OCI-LY7 (cell line): ENCODE measurements at regions not wholly inside any gene's neighbourhood (a gene's known extent, or its start where the extent isn't known, plus 50 kb on each side); places are given as distances from the start of the nearest gene placed in this dataset.

ENCODE experiments used
- BruUV-seq: library from RNA; stranded (reverse); fragments of 400-500 nt; replicated peaks from 2 replicates; lab custom pipeline; 2021; lab: Mats Ljungman, UMichigan
- CTCF ChIA-PET: fragments of 300-600 bp; sonication (Branson Sonifier 250); formaldehyde crosslinking; loops from one replicate; lab custom pipeline; 2022; ENCODE audit warnings: antibody characterized with exemption; ENCODE audit not compliant: unreplicated experiment; lab: Charles Lee
- POLR2A ChIA-PET: fragments of 300-600 bp; sonication (Branson Sonifier 250); formaldehyde crosslinking; loops from one replicate; lab custom pipeline; 2022; ENCODE audit warnings: antibody characterized with exemption; lab: Charles Lee
- DNase-seq: peaks from one replicate; pipeline ENCODE4 v3.0.0-alpha.2; 2015; ENCODE audit warnings: low spot score
- H2AFZ ChIP-seq: fragments of 200-600 bp; sonication (generic), shearing (Covaris generic); 2 replicates; pipeline ENCODE4 v1.6.1; 2014; ENCODE audit warnings: mild to moderate bottlenecking, antibody characterized with exemption, low read length, moderate library complexity
- H3K27ac ChIP-seq: fragments of 200-600 bp; sonication (generic); 2 replicates; pipeline ENCODE4 v1.5.1; 2014; ENCODE audit warnings: mixed run types, low read depth, mild to moderate bottlenecking, moderate library complexity, low read length, inconsistent platforms; ENCODE audit not compliant: poor library complexity, severe bottlenecking
- H3K36me3 ChIP-seq: fragments of 200-600 bp; sonication (generic); 2 replicates; pipeline ENCODE4 v1.6.1; 2014; ENCODE audit warnings: mild to moderate bottlenecking, antibody characterized with exemption, low read length, moderate library complexity, mixed read lengths; ENCODE audit not compliant: insufficient read depth
- H3K4me1 ChIP-seq: fragments of 200-600 bp; sonication (generic); 2 replicates; pipeline ENCODE4 v1.5.1; 2014; ENCODE audit warnings: mild to moderate bottlenecking, low read length; ENCODE audit not compliant: insufficient read depth, poor library complexity, severe bottlenecking
- H3K4me2 ChIP-seq: fragments of 200-600 bp; sonication (generic); 2 replicates; pipeline ENCODE4 v1.6.1; 2014; ENCODE audit warnings: mild to moderate bottlenecking, low read length
- H3K4me3 ChIP-seq: fragments of 200-600 bp; sonication (generic); 2 replicates; pipeline ENCODE4 v1.5.1; 2014; ENCODE audit warnings: mild to moderate bottlenecking, low read depth, low read length; ENCODE audit not compliant: poor library complexity, severe bottlenecking
- H3K79me2 ChIP-seq: fragments of 200-600 bp; sonication (generic); 2 replicates; pipeline ENCODE4 v1.6.1; 2016; ENCODE audit warnings: low read depth, mild to moderate bottlenecking, low read length, moderate library complexity, mixed read lengths; ENCODE audit not compliant: insufficient read depth
- H3K9me2 ChIP-seq: fragments of 200-600 bp; sonication (generic); 2 replicates; pipeline ENCODE4 v1.6.1; 2016; ENCODE audit warnings: mild to moderate bottlenecking, low read length, mixed read lengths; ENCODE audit not compliant: insufficient read depth
- H3K9me3 ChIP-seq: fragments of 200-600 bp; sonication (generic); 2 replicates; pipeline ENCODE4 v1.6.1; 2014; ENCODE audit warnings: mild to moderate bottlenecking, mixed run types, low read length, mixed read lengths
- H4K20me1 ChIP-seq: fragments of 200-600 bp; sonication (generic); 2 replicates; pipeline ENCODE4 v1.6.1; 2014; ENCODE audit warnings: mild to moderate bottlenecking, antibody characterized with exemption, low read length, moderate library complexity, mixed read lengths; ENCODE audit not compliant: insufficient read depth
- CTCF ChIP-seq: fragments of 200-600 bp; sonication (generic); conservative IDR thresholded peaks from 2 replicates; pipeline ENCODE4 v1.5.1; 2014; ENCODE audit warnings: mild to moderate bottlenecking, antibody characterized with exemption, low read length, moderate library complexity, mixed read lengths
- EZH2phosphoT487 ChIP-seq: fragments of 200-600 bp; sonication (generic); IDR thresholded peaks from 2 replicates; pipeline ENCODE4 v1.6.1; 2018; ENCODE audit warnings: low read depth, borderline replicate concordance, mild to moderate bottlenecking, mixed run types, antibody characterized with exemption, low read length, moderate library complexity, mixed read lengths
- intact Hi-C: fragments of 100-400 bp; cut with micrococcal nuclease; formaldehyde crosslinking; loops from one replicate; pipeline ENCODE4 v1.10.0; 2022; ENCODE audit not compliant: unreplicated experiment

GRCh38 chrY:14411334-14411733 is 113.0 kb upstream of the NLGN4Y start:
- no peaks in the 10 kb centered on the region for H3K36me3 ChIP-seq
- POLR2A ChIA-PET = no interaction called here

GRCh38 chrY:14436546-14436945 is 87.8 kb upstream of the NLGN4Y start:
- no TSS peak for BruUV-seq
- POLR2A ChIA-PET = interaction anchor here (0.7 kb wide), 1 partner anchor 1074 kb away, joined by 4 read pairs; no protein-coding TSS in a partner anchor
- H3K4me1 ChIP-seq = no peaks in the 10 kb centered on the region
- CTCF ChIA-PET = no interaction called here
- no peaks in the 10 kb centered on the region for H4K20me1 ChIP-seq
- no peaks in the 10 kb centered on the region for H3K9me3 ChIP-seq
- no peak overlapping the region for H3K4me3 ChIP-seq
- TF ChIP-seq EZH2phosphoT487 (no peak), CTCF (no peak)
- H3K36me3 ChIP-seq = no peaks in the 10 kb centered on the region
- no peaks in the 10 kb centered on the region for H3K9me2 ChIP-seq
- no peak overlapping the region for H2AFZ ChIP-seq
- H3K27ac ChIP-seq = no peak overlapping the region
- H3K79me2 ChIP-seq = no peaks in the 10 kb centered on the region
- intact Hi-C loops = no loop called here
- no peak for DNase-seq
- no peak overlapping the region for H3K4me2 ChIP-seq

More at GRCh38 chrY:14411334-14411733, 113.0 kb upstream of the NLGN4Y start:
- H3K79me2 ChIP-seq = no peaks in the 10 kb centered on the region
- no peak overlapping the region for H3K27ac ChIP-seq
- BruUV-seq = no TSS peak
- H3K9me3 ChIP-seq = no peaks in the 10 kb centered on the region
- TF ChIP-seq CTCF = no peak
- no peak for TF ChIP-seq EZH2phosphoT487
- intact Hi-C loops = no loop called here
- no peaks in the 10 kb centered on the region for H3K4me1 ChIP-seq
- H3K4me3 ChIP-seq = no peak overlapping the region
- CTCF ChIA-PET = no interaction called here
- H3K4me2 ChIP-seq = no peak overlapping the region
- DNase-seq = no peak
- no peak overlapping the region for H2AFZ ChIP-seq
- no peaks in the 10 kb centered on the region for H3K9me2 ChIP-seq
- H4K20me1 ChIP-seq = no peaks in the 10 kb centered on the region

- no peak overlapping the region for H3K27ac ChIP-seq
- intact Hi-C loops = no loop called here
- CTCF ChIA-PET = interaction anchor here (0.5 kb wide), 1 partner anchor 841 kb away, joined by 3 read pairs; no protein-coding TSS in a partner anchor
Measured at GRCh38 chrY:14437626-14438025, 86.7 kb upstream of the NLGN4Y start.

More at GRCh38 chrY:14437626-14438025, 86.7 kb upstream of the NLGN4Y start:
- H2AFZ ChIP-seq = no peak overlapping the region
- DNase-seq = no peak
- no peak overlapping the region for H3K4me2 ChIP-seq
- TF ChIP-seq CTCF (no peak), EZH2phosphoT487 (no peak)
- no peaks in the 10 kb centered on the region for H3K4me1 ChIP-seq
- no peak overlapping the region for H3K4me3 ChIP-seq
- POLR2A ChIA-PET = no interaction called here
- H3K79me2 ChIP-seq = no peaks in the 10 kb centered on the region
- H4K20me1 ChIP-seq = no peaks in the 10 kb centered on the region
- no TSS peak for BruUV-seq
- H3K9me2 ChIP-seq = no peaks in the 10 kb centered on the region
- no peaks in the 10 kb centered on the region for H3K36me3 ChIP-seq
- no peaks in the 10 kb centered on the region for H3K9me3 ChIP-seq
